Activated CD8-positive, alpha-beta T cell treated with anti-CD3 and anti-CD28 coated beads for 36 hours (primary cell): ENCODE measurements at regions not wholly inside any gene's neighbourhood (a gene's known extent, or its start where the extent isn't known, plus 50 kb on each side); places are given as distances from the start of the nearest gene placed in this dataset.
"Not testable (repeated sequence)": the region's sequence is repeated elsewhere in the genome, so short reads cannot be mapped to it uniquely, and the experiment has no call there.

Experiments used
- ATAC-seq: fragments of 200-7000 bp; cut with Tn5 transposase; one replicate; pipeline ENCODE4 v1.10.0; 2021; ENCODE audit warnings: mild to moderate bottlenecking, moderate library complexity
- CTCF ChIA-PET: fragments of 350-600 bp; sonication (Branson Sonifier 250); formaldehyde crosslinking; loops from one replicate; lab custom pipeline; 2021; ENCODE audit warnings: antibody characterized with exemption; lab: Charles Lee
- POLR2A ChIA-PET: fragments of 350-600 bp; sonication (Branson Sonifier 250); formaldehyde crosslinking; loops from one replicate; lab custom pipeline; 2021; ENCODE audit warnings: antibody characterized with exemption; lab: Charles Lee
- DNase-seq: peaks from one replicate; pipeline ENCODE4 v3.0.0-alpha.2; 2020
- H3K27ac Mint-ChIP-seq: one replicate; pipeline ENCODE4 v1.8.0; 2021; ENCODE audit warnings: mild to moderate bottlenecking, mixed read lengths
- H3K27me3 Mint-ChIP-seq: one replicate; pipeline ENCODE4 v1.8.0; 2021; ENCODE audit warnings: mixed read lengths
- H3K36me3 Mint-ChIP-seq: one replicate; pipeline ENCODE4 v1.8.0; 2021; ENCODE audit warnings: low read depth, mixed read lengths
- H3K4me1 Mint-ChIP-seq: one replicate; pipeline ENCODE4 v1.8.0; 2021; ENCODE audit warnings: low read depth, mixed read lengths
- H3K4me3 Mint-ChIP-seq: one replicate; pipeline ENCODE4 v1.8.0; 2021; ENCODE audit warnings: mild to moderate bottlenecking, moderate library complexity, mixed read lengths
- H3K9me3 Mint-ChIP-seq: one replicate; pipeline ENCODE4 v1.8.0; 2021; ENCODE audit warnings: mixed read lengths
- intact Hi-C: fragments of 100-400 bp; cut with micrococcal nuclease; formaldehyde crosslinking; loops from one replicate; pipeline ENCODE4 v1.10.0; 2022
- TF ChIP-seq, protein P1 (sequence below): fragments of 200-600 bp; IDR thresholded peaks from one replicate; pipeline ENCODE4 v1.8.0; 2022; ENCODE audit warnings: antibody characterized with exemption, mild to moderate bottlenecking

DNA sequence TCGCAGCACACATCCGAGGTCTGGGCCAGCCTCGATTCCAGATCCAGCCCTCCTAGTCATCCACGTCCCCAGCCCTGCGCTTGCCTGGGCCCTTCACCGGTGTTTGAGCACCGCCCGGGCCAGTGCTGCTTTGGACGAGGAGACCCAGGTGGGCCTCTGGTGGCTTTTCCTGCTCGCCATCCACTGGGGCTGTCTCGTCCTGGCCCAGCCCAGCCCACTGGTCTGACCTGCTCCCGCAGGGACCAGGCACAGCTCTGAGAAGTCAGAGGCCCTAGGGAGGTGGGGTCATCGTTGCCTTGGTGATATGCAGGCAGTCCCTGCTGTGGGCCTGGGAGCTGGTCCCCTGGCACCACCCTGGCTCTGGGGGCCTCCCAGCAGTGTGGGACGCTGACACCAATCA lies 200.8 kb downstream of the USP22 start:
- CTCF ChIA-PET, H3K9me3 Mint-ChIP-seq: not testable (repeated sequence)

DNA sequence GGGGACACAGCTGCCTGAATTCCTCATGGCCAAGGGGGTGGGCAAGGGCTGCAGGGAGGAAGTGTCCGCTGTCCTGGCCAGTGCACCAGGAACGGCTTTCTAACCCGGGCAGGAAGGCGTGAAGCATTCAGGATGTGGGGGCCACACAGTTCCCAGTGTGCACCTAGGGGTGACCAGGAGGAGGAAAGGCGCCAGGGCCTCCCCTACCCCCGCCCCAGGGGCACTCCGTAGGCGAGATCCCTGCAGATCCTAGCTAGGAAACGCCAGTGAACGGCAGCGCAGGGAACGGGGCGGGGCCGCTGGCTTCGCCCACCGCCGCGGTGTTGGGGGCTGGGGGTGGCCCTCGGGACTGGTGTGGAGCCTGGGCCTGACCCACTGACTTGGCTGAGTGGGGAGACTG lies 199.6 kb downstream of the USP22 start:
- intact Hi-C loops, H3K4me1 Mint-ChIP-seq, H3K4me3 Mint-ChIP-seq, ATAC-seq, CTCF ChIA-PET, H3K9me3 Mint-ChIP-seq, DNase-seq, H3K27ac Mint-ChIP-seq, POLR2A ChIA-PET, H3K36me3 Mint-ChIP-seq: not testable (repeated sequence)
- peaks cover 25% of the 10 kb centered on the region for H3K27me3 Mint-ChIP-seq

More for the DNA sequence above, 200.8 kb downstream of the USP22 start:
- ATAC-seq, H3K27ac Mint-ChIP-seq, intact Hi-C loops, DNase-seq, H3K4me1 Mint-ChIP-seq, H3K36me3 Mint-ChIP-seq, H3K4me3 Mint-ChIP-seq, POLR2A ChIA-PET: not testable (repeated sequence)
- peaks cover 22% of the 10 kb centered on the region for H3K27me3 Mint-ChIP-seq

DNA sequence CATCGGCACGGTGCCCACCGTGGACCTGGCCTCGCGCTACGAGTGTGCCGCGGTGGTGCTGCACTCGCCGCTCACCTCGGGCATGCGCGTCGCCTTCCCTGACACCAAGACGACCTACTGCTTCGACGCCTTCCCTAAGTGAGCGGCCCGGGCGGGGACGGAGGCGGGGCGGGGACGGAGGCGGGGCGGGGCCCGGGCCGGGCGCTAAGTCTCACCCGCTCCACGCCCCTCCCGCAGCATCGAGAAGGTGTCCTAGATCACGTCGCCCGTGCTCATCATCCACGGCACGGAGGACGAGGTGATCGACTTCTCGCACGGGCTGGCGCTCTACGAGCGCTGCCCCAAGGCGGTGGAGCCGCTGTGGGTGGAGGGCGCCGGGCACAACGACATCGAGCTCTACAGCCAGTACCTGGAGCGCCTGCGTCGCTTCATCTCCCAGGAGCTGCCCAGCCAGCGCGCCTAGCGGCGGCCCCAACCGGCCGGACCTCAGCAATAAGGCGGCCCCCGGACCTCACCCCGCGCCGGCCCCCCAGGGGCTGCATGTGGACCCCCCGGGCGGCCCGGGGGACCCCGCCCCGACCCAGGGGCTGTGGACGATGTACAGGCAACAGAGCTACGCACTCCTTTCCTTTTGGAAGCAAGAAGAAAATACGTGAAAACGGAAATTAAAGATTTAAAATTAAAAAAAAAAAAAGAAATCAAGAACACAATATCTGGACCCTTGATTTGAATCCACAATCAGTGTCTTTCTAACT lies 198.8 kb downstream of the USP22 start:
- H3K36me3 Mint-ChIP-seq, H3K4me1 Mint-ChIP-seq, CTCF ChIA-PET, intact Hi-C loops, POLR2A ChIA-PET, H3K9me3 Mint-ChIP-seq, H3K27ac Mint-ChIP-seq: not testable (repeated sequence)
- DNase-seq (peak; percentile 62), ATAC-seq (peak; percentile 90)
- peaks cover 27% of the 10 kb centered on the region for H3K27me3 Mint-ChIP-seq
- H3K4me3 Mint-ChIP-seq = peak overlapping the region; percentile 60

- H3K4me3 Mint-ChIP-seq, H3K27ac Mint-ChIP-seq, intact Hi-C loops, H3K4me1 Mint-ChIP-seq, ATAC-seq, CTCF ChIA-PET, H3K9me3 Mint-ChIP-seq, DNase-seq, H3K36me3 Mint-ChIP-seq, POLR2A ChIA-PET: not testable (repeated sequence)
- H3K27me3 Mint-ChIP-seq = peaks cover 37% of the 10 kb centered on the region
- TF ChIP-seq, protein P1, sequence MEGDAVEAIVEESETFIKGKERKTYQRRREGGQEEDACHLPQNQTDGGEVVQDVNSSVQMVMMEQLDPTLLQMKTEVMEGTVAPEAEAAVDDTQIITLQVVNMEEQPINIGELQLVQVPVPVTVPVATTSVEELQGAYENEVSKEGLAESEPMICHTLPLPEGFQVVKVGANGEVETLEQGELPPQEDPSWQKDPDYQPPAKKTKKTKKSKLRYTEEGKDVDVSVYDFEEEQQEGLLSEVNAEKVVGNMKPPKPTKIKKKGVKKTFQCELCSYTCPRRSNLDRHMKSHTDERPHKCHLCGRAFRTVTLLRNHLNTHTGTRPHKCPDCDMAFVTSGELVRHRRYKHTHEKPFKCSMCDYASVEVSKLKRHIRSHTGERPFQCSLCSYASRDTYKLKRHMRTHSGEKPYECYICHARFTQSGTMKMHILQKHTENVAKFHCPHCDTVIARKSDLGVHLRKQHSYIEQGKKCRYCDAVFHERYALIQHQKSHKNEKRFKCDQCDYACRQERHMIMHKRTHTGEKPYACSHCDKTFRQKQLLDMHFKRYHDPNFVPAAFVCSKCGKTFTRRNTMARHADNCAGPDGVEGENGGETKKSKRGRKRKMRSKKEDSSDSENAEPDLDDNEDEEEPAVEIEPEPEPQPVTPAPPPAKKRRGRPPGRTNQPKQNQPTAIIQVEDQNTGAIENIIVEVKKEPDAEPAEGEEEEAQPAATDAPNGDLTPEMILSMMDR = peak; percentile 50
Observed at GRCh38 chr17:20848869-20849443, 193.9 kb downstream of the USP22 start.

- intact Hi-C loops, DNase-seq, H3K36me3 Mint-ChIP-seq, H3K9me3 Mint-ChIP-seq, H3K4me1 Mint-ChIP-seq, POLR2A ChIA-PET, H3K27ac Mint-ChIP-seq, ATAC-seq: not testable (repeated sequence)
- CTCF ChIA-PET = interaction anchor here (1.0 kb wide), 1 partner anchor 50 kb away, joined by 3 read pairs; no protein-coding TSS in a partner anchor
- H3K4me3 Mint-ChIP-seq = peak overlapping the region; percentile 44
- H3K27me3 Mint-ChIP-seq = peaks cover 40% of the 10 kb centered on the region
Observed at GRCh38 chr17:20851591-20852238, 191.1 kb downstream of the USP22 start.

GRCh38 chr17:20852239-20852989 lies 190.4 kb downstream of the USP22 start:
- no peaks in the 10 kb centered on the region for H3K9me3 Mint-ChIP-seq
- CTCF ChIA-PET = interaction anchor here (0.7 kb wide), 1 partner anchor 52 kb away, joined by 3 read pairs; no protein-coding TSS in a partner anchor
- POLR2A ChIA-PET = no interaction called here
- peak; percentile 27 for ATAC-seq
- no peak overlapping the region for H3K27ac Mint-ChIP-seq
- H3K4me1 Mint-ChIP-seq = peaks cover 9% of the 10 kb centered on the region
- DNase-seq = peak; percentile 36
- TF ChIP-seq, protein P1 = no peak
- no peaks in the 10 kb centered on the region for H3K36me3 Mint-ChIP-seq
- peak overlapping the region; percentile 44 for H3K4me3 Mint-ChIP-seq
- peaks cover 42% of the 10 kb centered on the region for H3K27me3 Mint-ChIP-seq
- intact Hi-C loops = no loop called here
